Heart left ventricle (tissue), 16 donors: ENCODE measurements at regions not wholly inside any gene's neighbourhood (a gene's known extent, or its start where the extent isn't known, plus 50 kb on each side); places are given as distances from the start of the nearest gene placed in this dataset.

Experiments
- ATAC-seq, 4 donors: fragments of 200-7000 bp; cut with Tn5 transposase; one replicate each; pipeline ENCODE4 v1.9.1; 2020 to 2022; ENCODE audit warnings: moderate library complexity in 4 of 4, mild to moderate bottlenecking in 3 of 4, moderate number of reproducible peaks in 1 of 4
- DNase-seq, 5 donors: peaks; one replicate each; pipeline ENCODE4 v3.0.0-alpha.2; 2020
- H3K27ac ChIP-seq, 12 donors: fragments of 200-600 bp; sonication (generic) in 4 of 12; one replicate each; pipeline versions ENCODE4 v1.5.0 to v1.8.0; 2016 to 2022; ENCODE audit warnings: mild to moderate bottlenecking in 2 of 12
- H3K27me3 ChIP-seq, 9 donors: fragments of 200-600 bp; sonication (generic) in 2 of 9; one replicate each; pipeline versions ENCODE4 v1.5.1 to v1.8.0; 2016 to 2022; ENCODE audit warnings: mild to moderate bottlenecking in 3 of 9
- H3K36me3 ChIP-seq, 9 donors: fragments of 200-600 bp; sonication (generic) in 2 of 9; one replicate each; pipeline versions ENCODE4 v1.5.0 to v1.8.0; 2018 to 2022; ENCODE audit warnings: mild to moderate bottlenecking in 2 of 9
- H3K4me1 ChIP-seq, 12 donors: fragments of 200-600 bp; sonication (generic) in 4 of 12; one replicate each; pipeline versions ENCODE4 v1.5.0 to v1.8.0; 2016 to 2022; ENCODE audit warnings: mild to moderate bottlenecking in 3 of 12
- H3K4me3 ChIP-seq, 12 donors: fragments of 200-600 bp; sonication (generic) in 4 of 12; one replicate each; pipeline versions ENCODE4 v1.5.0 to v1.8.0; 2017 to 2022; ENCODE audit warnings: mild to moderate bottlenecking in 9 of 12, moderate library complexity in 4 of 12
- H3K9me3 ChIP-seq, 12 donors: fragments of 200-600 bp; sonication (generic) in 4 of 12; one replicate each; pipeline versions ENCODE4 v1.5.0 to v1.8.0; 2016 to 2022; ENCODE audit warnings: mild to moderate bottlenecking in 1 of 12
- POLR2A ChIP-seq, 2 donors: fragments of 450-650 bp; IDR thresholded peaks; one replicate each; pipeline ENCODE4 v1.6.1; 2017; ENCODE audit warnings: antibody characterized with exemption in 2 of 2, mild to moderate bottlenecking in 2 of 2, moderate library complexity in 2 of 2
- WGBS, 4 donors: extraction: QIAGEN DNeasy Blood & Tissue Kit in 2 of 4; methylation state at CpG; one replicate each; pipeline versions ENCODE4 v1.1.5 to v1.1.7; 2013 to 2018; 5-methylcytosine and 5-hydroxymethylcytosine counted together
- intact Hi-C, 10 donors: fragments of 100-400 bp; cut with DNase I; formaldehyde crosslinking; loops; one replicate each; pipeline versions ENCODE4 v1.11.1 to v1.14.2; 2022
- TF ChIP-seq, protein P1 (sequence below), 12 donors: fragments of 200-600 bp; sonication (generic) in 4 of 12; IDR thresholded peaks; one replicate each; pipeline versions ENCODE4 v1.5.0 to v1.8.0; 2018 to 2022; ENCODE audit warnings: antibody characterized with exemption in 12 of 12, mild to moderate bottlenecking in 5 of 12
- donor health status: ischemic (EF 13 %, LVEDD 7.1; RV severe dilation, severe dysfunction).
- donor health status: healthy with polysubstance abuse.
- donor health status: DM: no; HTN: yes; CAD: no.
- donor health status: DM: no; HTN: no; CAD: no.
- donor health status: ischemic (EF 25% LVEDD 6.9; RV normal size, moderate dysfunction).
- donor health status: ischemic (EF 25% LVEDD 5.7; RV mildly dilated, moderate dysfunction).
- donor health status: healthy.
- donor health status: DM: yes; HTN: yes; CAD: no.
- donor health status: ischemic (EF 35%, LVEDD 5.7; RV mildly dilated, moderate dysfunction).
- donor health status: nonischemic (EF 11% LVEDD 7.7; RV severe dilation, severe dysfunction).
- donor health status: DM: yes; HTN: yes; CAD: no.
- donor health status: PGD.
- donor health status: ischemic (EF 29% LVEDD 5.4; RV normal size, mild dysfunction).
- donor health status: nonischemic (EF 23%, LVEDD 6.1; RV moderate dilation, normal function).

GRCh38 chr4:153954654-153955053 lies 165.8 kb upstream of the SFRP2 start:
- intact Hi-C loops, result no loop called here
- no peaks in the 10 kb centered on the region for H3K36me3 ChIP-seq
- 71 to 77% (median 72%) methylated on average over 3 of the region's 3 CpGs for whole genome bisulfite sequencing, 4 donors
- DNase-seq, result no peak
- no peak for TF ChIP-seq POLR2A (IDR thresholded peaks at IDR 0.05)
- TF ChIP-seq, protein P1, sequence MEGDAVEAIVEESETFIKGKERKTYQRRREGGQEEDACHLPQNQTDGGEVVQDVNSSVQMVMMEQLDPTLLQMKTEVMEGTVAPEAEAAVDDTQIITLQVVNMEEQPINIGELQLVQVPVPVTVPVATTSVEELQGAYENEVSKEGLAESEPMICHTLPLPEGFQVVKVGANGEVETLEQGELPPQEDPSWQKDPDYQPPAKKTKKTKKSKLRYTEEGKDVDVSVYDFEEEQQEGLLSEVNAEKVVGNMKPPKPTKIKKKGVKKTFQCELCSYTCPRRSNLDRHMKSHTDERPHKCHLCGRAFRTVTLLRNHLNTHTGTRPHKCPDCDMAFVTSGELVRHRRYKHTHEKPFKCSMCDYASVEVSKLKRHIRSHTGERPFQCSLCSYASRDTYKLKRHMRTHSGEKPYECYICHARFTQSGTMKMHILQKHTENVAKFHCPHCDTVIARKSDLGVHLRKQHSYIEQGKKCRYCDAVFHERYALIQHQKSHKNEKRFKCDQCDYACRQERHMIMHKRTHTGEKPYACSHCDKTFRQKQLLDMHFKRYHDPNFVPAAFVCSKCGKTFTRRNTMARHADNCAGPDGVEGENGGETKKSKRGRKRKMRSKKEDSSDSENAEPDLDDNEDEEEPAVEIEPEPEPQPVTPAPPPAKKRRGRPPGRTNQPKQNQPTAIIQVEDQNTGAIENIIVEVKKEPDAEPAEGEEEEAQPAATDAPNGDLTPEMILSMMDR (IDR thresholded peaks at IDR 0.05), result no peak
- no peak overlapping the region for H3K27ac ChIP-seq
- no peaks in the 10 kb centered on the region for H3K27me3 ChIP-seq
- H3K4me3 ChIP-seq, result no peak overlapping the region
- peaks cover 0 to 7% (median 0%) of the 10 kb centered on the region in 12 donors for H3K9me3 ChIP-seq
- no peak for ATAC-seq
- no peaks in the 10 kb centered on the region for H3K4me1 ChIP-seq

- peaks cover 0 to 7% (median 0%) of the 10 kb centered on the region in 9 donors for H3K27me3 ChIP-seq
- intact Hi-C loops, result no loop called here
- ATAC-seq (no peak), DNase-seq (no peak)
- H3K36me3 ChIP-seq, result no peaks in the 10 kb centered on the region
- H3K9me3 ChIP-seq, result peaks cover 0 to 13% (median 2%) of the 10 kb centered on the region in 12 donors
- no peak overlapping the region for H3K27ac ChIP-seq
- H3K4me1 ChIP-seq, result no peaks in the 10 kb centered on the region
- no peak overlapping the region for H3K4me3 ChIP-seq
- TF ChIP-seq, protein P1 (IDR thresholded peaks at IDR 0.05), result no peak
- no peak for TF ChIP-seq POLR2A (IDR thresholded peaks at IDR 0.05)
- 70 to 74% (median 72%) methylated on average over 7 of the region's 7 CpGs for WGBS, 4 donors
Measured at GRCh38 chr4:153950100-153950979, 161.5 kb upstream of the SFRP2 start.

- Histone ChIP-seq H3K4me3 (no peak overlapping the region), H3K9me3 (peaks cover 0 to 20% (median 2%) of the 10 kb centered on the region in 12 donors), H3K27me3 (peaks cover 0 to 7% (median 0%) of the 10 kb centered on the region in 9 donors), H3K4me1 (no peaks in the 10 kb centered on the region), H3K36me3 (no peaks in the 10 kb centered on the region), H3K27ac (no peak overlapping the region)
- no peak for ATAC-seq
- DNase-seq, result no peak
- 74 to 79% (median 75%) methylated on average over 1 of the region's 1 CpG for WGBS, 4 donors
- intact Hi-C loops, result no loop called here
- TF ChIP-seq POLR2A (IDR thresholded peaks at IDR 0.05), result no peak
- TF ChIP-seq, protein P1 (IDR thresholded peaks at IDR 0.05), result no peak
Measured at GRCh38 chr4:153948041-153948440, 159.2 kb upstream of the SFRP2 start.

- 69 to 81% (median 71%) methylated on average over 1 of the region's 1 CpG for WGBS, 4 donors
- Histone ChIP-seq H3K36me3 (no peaks in the 10 kb centered on the region), H3K4me1 (no peaks in the 10 kb centered on the region), H3K9me3 (peaks cover 0 to 20% (median 2%) of the 10 kb centered on the region in 12 donors), H3K4me3 (no peak overlapping the region), H3K27ac (no peak overlapping the region), H3K27me3 (peaks cover 0 to 7% (median 0%) of the 10 kb centered on the region in 9 donors)
- ATAC-seq (no peak), DNase-seq (no peak)
- intact Hi-C loops, result no loop called here
- TF ChIP-seq POLR2A (IDR thresholded peaks at IDR 0.05), result no peak
- TF ChIP-seq, protein P1 (IDR thresholded peaks at IDR 0.05), result no peak
Measured at GRCh38 chr4:153947124-153947523, 158.2 kb upstream of the SFRP2 start.
